GM18870 (cell line): ENCODE measurements at regions not wholly inside any gene's neighbourhood (a gene's known extent, or its start where the extent isn't known, plus 50 kb on each side); places are given as distances from the start of the nearest gene placed in this dataset.
"Not testable (repeated sequence)": the region's sequence is repeated elsewhere in the genome, so short reads cannot be mapped to it uniquely, and the experiment has no call there.

Source experiments
- ATAC-seq: cut with Tn5 transposase; IDR thresholded peaks from one replicate; pipeline ENCODE4 v1.9.1; 2021; ENCODE audit warnings: moderate library complexity; ENCODE audit not compliant: unreplicated experiment

- no peak for ATAC-seq
Observed at GRCh38 chr5:94102849-94103248, 361.4 kb upstream of the POU5F2 start.

- not testable (repeated sequence) for ATAC-seq
Observed at GRCh38 chr5:94097384-94097783, 356.0 kb upstream of the POU5F2 start.

- ATAC-seq: no peak
Observed at GRCh38 chr5:94094793-94095441, 353.5 kb upstream of the POU5F2 start.

GRCh38 chr5:94093300-94093699, 351.9 kb upstream of the POU5F2 start:
- no peak for ATAC-seq

- not testable (repeated sequence) for ATAC-seq
Observed at GRCh38 chr5:94086635-94087034, 345.2 kb upstream of the POU5F2 start.

GRCh38 chr5:94086194-94086593, 344.8 kb upstream of the POU5F2 start:
- no peak for ATAC-seq

- no peak for ATAC-seq
Observed at GRCh38 chr5:94082405-94082804, 341.0 kb upstream of the POU5F2 start.

GRCh38 chr5:94081088-94081487, 339.7 kb upstream of the POU5F2 start:
- ATAC-seq: no peak

GRCh38 chr5:94080390-94080789, 339.0 kb upstream of the POU5F2 start:
- ATAC-seq: no peak

GRCh38 chr5:94072116-94072515, 330.7 kb upstream of the POU5F2 start:
- ATAC-seq: no peak

GRCh38 chr5:94066437-94067207, 325.2 kb upstream of the POU5F2 start:
- ATAC-seq: no peak

- ATAC-seq: no peak
Observed at GRCh38 chr5:94064025-94064424, 322.6 kb upstream of the POU5F2 start.

- ATAC-seq: no peak
Observed at GRCh38 chr5:94057655-94058054, 316.3 kb upstream of the POU5F2 start.

- ATAC-seq: peak; percentile 73
Observed at GRCh38 chr5:94057217-94057616, 315.8 kb upstream of the POU5F2 start.

- not testable (repeated sequence) for ATAC-seq
Observed at GRCh38 chr5:94049307-94049922, 308.0 kb upstream of the POU5F2 start.

- no peak for ATAC-seq
Observed at GRCh38 chr5:94045839-94046782, 304.7 kb upstream of the POU5F2 start.

- no peak for ATAC-seq
Observed at GRCh38 chr5:94043311-94043710, 301.9 kb upstream of the POU5F2 start.

- no peak for ATAC-seq
Observed at GRCh38 chr5:94040591-94041148, 299.3 kb upstream of the POU5F2 start.

- ATAC-seq: no peak
Observed at GRCh38 chr5:94039101-94039500, 297.7 kb upstream of the POU5F2 start.

- ATAC-seq: no peak
Observed at GRCh38 chr5:94031631-94032030, 290.2 kb upstream of the POU5F2 start.

GRCh38 chr5:94028001-94028400, 286.6 kb upstream of the POU5F2 start:
- no peak for ATAC-seq
